HEK293 (cell line): ENCODE measurements at regions not wholly inside any gene's neighbourhood (a gene's known extent, or its start where the extent isn't known, plus 50 kb on each side); places are given as distances from the start of the nearest gene placed in this dataset.

Experiments
- CTCF ChIA-PET: fragments of 350-600 bp; formaldehyde crosslinking; extraction: SDS; loops from one replicate; lab custom pipeline; 2021; ENCODE audit warnings: antibody characterized with exemption; lab: Yijun Ruan, JAX
- POLR2A ChIA-PET: fragments of 300-600 bp; formaldehyde crosslinking; extraction: SDS; loops from one replicate; lab custom pipeline; 2020; ENCODE audit warnings: antibody characterized with exemption, inconsistent platforms; lab: Yijun Ruan, JAX
- H3K27ac ChIP-seq: fragments of 200-500 bp; sonication (Bioruptor generic); 2 replicates; pipeline ENCODE4 v1.5.1; 2014; ENCODE audit warnings: low read depth, low read length, control low read depth, inconsistent platforms; ENCODE audit errors: extremely low read depth
- H3K36me3 ChIP-seq, 2 experiments: fragments of 200-500 bp in 1 of 2; sonication (Bioruptor generic) in 1 of 2; 1 replicate in 1 of 2; 2 replicates in 1 of 2; pipeline ENCODE4 v1.5.1; 2014 to 2017; ENCODE audit warnings: inconsistent platforms in 2 of 2, low read length in 2 of 2; ENCODE audit not compliant: control insufficient read depth in 2 of 2, insufficient read depth in 1 of 2
- H3K4me1 ChIP-seq: fragments of 200-500 bp; sonication (Bioruptor generic); 2 replicates; pipeline ENCODE4 v1.5.1; 2014; ENCODE audit warnings: mild to moderate bottlenecking, low read length, inconsistent platforms; ENCODE audit not compliant: control insufficient read depth, insufficient read depth
- H3K4me3 ChIP-seq: 2 replicates; pipeline ENCODE4 v1.5.1; 2011; ENCODE audit warnings: low read depth, mild to moderate bottlenecking, control low read depth, low read length, moderate library complexity
- H3K9me3 ChIP-seq: fragments of 200-500 bp; sonication (Bioruptor generic); 2 replicates; pipeline ENCODE4 v1.5.1; 2014; ENCODE audit warnings: low read depth, low read length, inconsistent platforms; ENCODE audit not compliant: control insufficient read depth, insufficient read depth
- OSR2 ChIP-seq: fragments of 450-650 bp; formaldehyde crosslinking; IDR thresholded peaks from 2 replicates; pipeline ENCODE4 v1.5.1; 2016; ENCODE audit warnings: missing biosample characterization, missing genetic modification characterization
- SALL2 ChIP-seq: fragments of 450-650 bp; formaldehyde crosslinking; IDR thresholded peaks from 2 replicates; pipeline ENCODE4 v1.5.0; 2017; ENCODE audit warnings: missing biosample characterization, mild to moderate bottlenecking, missing genetic modification characterization, borderline replicate concordance
- YY1 ChIP-seq: fragments of 450-650 bp; formaldehyde crosslinking; IDR thresholded peaks from 2 replicates; pipeline ENCODE4 v1.5.1; 2018; ENCODE audit warnings: missing biosample characterization, missing genetic modification characterization
- ZBTB1 ChIP-seq: fragments of 450-650 bp; formaldehyde crosslinking; IDR thresholded peaks from 2 replicates; pipeline ENCODE4 v1.5.1; 2016; ENCODE audit warnings: missing biosample characterization, missing genetic modification characterization
- ZNF121 ChIP-seq: fragments of 450-650 bp; formaldehyde crosslinking; IDR thresholded peaks from 2 replicates; pipeline ENCODE4 v1.5.1; 2016; ENCODE audit warnings: missing biosample characterization, missing genetic modification characterization
- ZNF133 ChIP-seq: fragments of 450-650 bp; formaldehyde crosslinking; IDR thresholded peaks from 2 replicates; pipeline ENCODE4 v1.5.1; 2016; ENCODE audit warnings: missing biosample characterization, missing genetic modification characterization
- ZNF146 ChIP-seq: fragments of 450-650 bp; formaldehyde crosslinking; IDR thresholded peaks from 2 replicates; pipeline ENCODE4 v1.5.1; 2016; ENCODE audit warnings: missing biosample characterization, missing genetic modification characterization
- ZNF155 ChIP-seq: fragments of 450-650 bp; formaldehyde crosslinking; IDR thresholded peaks from 2 replicates; pipeline ENCODE4 v1.5.1; 2016; ENCODE audit warnings: missing biosample characterization, missing genetic modification characterization
- ZNF184 ChIP-seq: fragments of 450-650 bp; IDR thresholded peaks from 2 replicates; pipeline ENCODE4 v1.5.1; 2018; ENCODE audit warnings: missing biosample characterization, mild to moderate bottlenecking, missing genetic modification characterization
- ZNF223 ChIP-seq: fragments of 450-650 bp; formaldehyde crosslinking; IDR thresholded peaks from 2 replicates; pipeline ENCODE4 v1.5.1; 2016; ENCODE audit warnings: missing biosample characterization, missing genetic modification characterization
- ZNF302 ChIP-seq: fragments of 450-650 bp; formaldehyde crosslinking; IDR thresholded peaks from 2 replicates; pipeline ENCODE4 v1.5.1; 2016; ENCODE audit warnings: missing biosample characterization, missing genetic modification characterization, low read depth
- ZNF341 ChIP-seq: fragments of 450-650 bp; formaldehyde crosslinking; IDR thresholded peaks from 2 replicates; pipeline ENCODE4; 2016; ENCODE audit warnings: low read depth, missing biosample characterization, missing genetic modification characterization
- ZNF366 ChIP-seq: fragments of 450-650 bp; formaldehyde crosslinking; conservative IDR thresholded peaks from 2 replicates; pipeline ENCODE4 v1.5.1; 2016; ENCODE audit warnings: missing biosample characterization, missing genetic modification characterization
- ZNF404 ChIP-seq: fragments of 450-650 bp; formaldehyde crosslinking; IDR thresholded peaks from 2 replicates; pipeline ENCODE4 v1.5.1; 2017; ENCODE audit warnings: missing biosample characterization, missing genetic modification characterization
- ZNF585B ChIP-seq: fragments of 450-650 bp; formaldehyde crosslinking; IDR thresholded peaks from 2 replicates; pipeline ENCODE4 v1.5.1; 2016; ENCODE audit warnings: missing biosample characterization, missing genetic modification characterization
- ZNF777 ChIP-seq: fragments of 450-650 bp; formaldehyde crosslinking; IDR thresholded peaks from 2 replicates; pipeline ENCODE4 v1.5.1; 2017; ENCODE audit warnings: missing biosample characterization, missing genetic modification characterization, borderline replicate concordance
- ZNF837 ChIP-seq: fragments of 450-650 bp; formaldehyde crosslinking; IDR thresholded peaks from 2 replicates; pipeline ENCODE4 v1.5.1; 2016; ENCODE audit warnings: missing biosample characterization, missing genetic modification characterization
- ZSCAN30 ChIP-seq: fragments of 450-650 bp; IDR thresholded peaks from 2 replicates; pipeline ENCODE4 v1.5.1; 2018; ENCODE audit warnings: missing biosample characterization, mild to moderate bottlenecking, missing genetic modification characterization, moderate library complexity
- TF ChIP-seq, protein P1 (sequence below): fragments of 450-650 bp; formaldehyde crosslinking; IDR thresholded peaks from 2 replicates; pipeline ENCODE4 v1.5.1; 2016; ENCODE audit warnings: missing biosample characterization, missing genetic modification characterization
- TF ChIP-seq, protein P2 (sequence below): fragments of 450-650 bp; formaldehyde crosslinking; IDR thresholded peaks from 2 replicates; pipeline ENCODE4 v1.5.1; 2016; ENCODE audit warnings: missing biosample characterization, missing genetic modification characterization
- TF ChIP-seq, protein P3 (sequence below): fragments of 450-650 bp; formaldehyde crosslinking; IDR thresholded peaks from 2 replicates; pipeline ENCODE4 v1.5.1; 2016; ENCODE audit warnings: missing biosample characterization, missing genetic modification characterization
- TF ChIP-seq, protein P4 (sequence below): fragments of 450-650 bp; formaldehyde crosslinking; IDR thresholded peaks from 2 replicates; pipeline ENCODE4 v1.5.1; 2016; ENCODE audit warnings: missing biosample characterization, missing genetic modification characterization
- TF ChIP-seq, protein P5 (sequence below): fragments of 450-650 bp; formaldehyde crosslinking; IDR thresholded peaks from 2 replicates; pipeline ENCODE4 v1.5.1; 2016; ENCODE audit warnings: missing biosample characterization, missing genetic modification characterization
- TF ChIP-seq, protein P6 (sequence below): fragments of 450-650 bp; formaldehyde crosslinking; IDR thresholded peaks from 2 replicates; pipeline ENCODE4 v1.5.1; 2017; ENCODE audit warnings: missing biosample characterization, missing genetic modification characterization
- TF ChIP-seq, protein P7 (sequence below): fragments of 450-650 bp; formaldehyde crosslinking; conservative IDR thresholded peaks from 2 replicates; pipeline ENCODE4 v1.5.1; 2016; ENCODE audit warnings: low read depth, missing biosample characterization, missing genetic modification characterization

DNA sequence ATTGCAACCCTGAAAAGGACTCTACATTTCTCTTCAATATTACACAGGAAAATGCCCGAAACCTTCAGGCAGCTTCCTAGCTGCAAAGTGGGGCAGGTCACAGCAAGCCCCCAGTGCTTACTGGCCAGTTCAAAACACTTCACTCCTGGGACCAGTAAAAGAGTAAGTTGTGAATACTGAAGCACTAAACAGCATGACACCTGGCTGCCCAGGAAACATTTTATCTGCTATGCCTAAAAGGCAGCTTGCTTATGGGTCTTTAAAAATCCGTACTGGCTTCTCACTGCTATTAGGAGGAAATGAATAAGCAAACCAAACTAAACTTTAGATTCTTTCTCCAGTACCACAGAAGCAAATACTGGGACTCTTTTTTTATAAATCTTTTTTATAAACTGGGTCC lies 457.9 kb upstream of the ALCAM start (continued):
- TF ChIP-seq, protein P1, sequence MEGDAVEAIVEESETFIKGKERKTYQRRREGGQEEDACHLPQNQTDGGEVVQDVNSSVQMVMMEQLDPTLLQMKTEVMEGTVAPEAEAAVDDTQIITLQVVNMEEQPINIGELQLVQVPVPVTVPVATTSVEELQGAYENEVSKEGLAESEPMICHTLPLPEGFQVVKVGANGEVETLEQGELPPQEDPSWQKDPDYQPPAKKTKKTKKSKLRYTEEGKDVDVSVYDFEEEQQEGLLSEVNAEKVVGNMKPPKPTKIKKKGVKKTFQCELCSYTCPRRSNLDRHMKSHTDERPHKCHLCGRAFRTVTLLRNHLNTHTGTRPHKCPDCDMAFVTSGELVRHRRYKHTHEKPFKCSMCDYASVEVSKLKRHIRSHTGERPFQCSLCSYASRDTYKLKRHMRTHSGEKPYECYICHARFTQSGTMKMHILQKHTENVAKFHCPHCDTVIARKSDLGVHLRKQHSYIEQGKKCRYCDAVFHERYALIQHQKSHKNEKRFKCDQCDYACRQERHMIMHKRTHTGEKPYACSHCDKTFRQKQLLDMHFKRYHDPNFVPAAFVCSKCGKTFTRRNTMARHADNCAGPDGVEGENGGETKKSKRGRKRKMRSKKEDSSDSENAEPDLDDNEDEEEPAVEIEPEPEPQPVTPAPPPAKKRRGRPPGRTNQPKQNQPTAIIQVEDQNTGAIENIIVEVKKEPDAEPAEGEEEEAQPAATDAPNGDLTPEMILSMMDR (tag by site-specific recombination) = no peak
- TF ChIP-seq ZBTB1 = no peak
- TF ChIP-seq, protein P2, sequence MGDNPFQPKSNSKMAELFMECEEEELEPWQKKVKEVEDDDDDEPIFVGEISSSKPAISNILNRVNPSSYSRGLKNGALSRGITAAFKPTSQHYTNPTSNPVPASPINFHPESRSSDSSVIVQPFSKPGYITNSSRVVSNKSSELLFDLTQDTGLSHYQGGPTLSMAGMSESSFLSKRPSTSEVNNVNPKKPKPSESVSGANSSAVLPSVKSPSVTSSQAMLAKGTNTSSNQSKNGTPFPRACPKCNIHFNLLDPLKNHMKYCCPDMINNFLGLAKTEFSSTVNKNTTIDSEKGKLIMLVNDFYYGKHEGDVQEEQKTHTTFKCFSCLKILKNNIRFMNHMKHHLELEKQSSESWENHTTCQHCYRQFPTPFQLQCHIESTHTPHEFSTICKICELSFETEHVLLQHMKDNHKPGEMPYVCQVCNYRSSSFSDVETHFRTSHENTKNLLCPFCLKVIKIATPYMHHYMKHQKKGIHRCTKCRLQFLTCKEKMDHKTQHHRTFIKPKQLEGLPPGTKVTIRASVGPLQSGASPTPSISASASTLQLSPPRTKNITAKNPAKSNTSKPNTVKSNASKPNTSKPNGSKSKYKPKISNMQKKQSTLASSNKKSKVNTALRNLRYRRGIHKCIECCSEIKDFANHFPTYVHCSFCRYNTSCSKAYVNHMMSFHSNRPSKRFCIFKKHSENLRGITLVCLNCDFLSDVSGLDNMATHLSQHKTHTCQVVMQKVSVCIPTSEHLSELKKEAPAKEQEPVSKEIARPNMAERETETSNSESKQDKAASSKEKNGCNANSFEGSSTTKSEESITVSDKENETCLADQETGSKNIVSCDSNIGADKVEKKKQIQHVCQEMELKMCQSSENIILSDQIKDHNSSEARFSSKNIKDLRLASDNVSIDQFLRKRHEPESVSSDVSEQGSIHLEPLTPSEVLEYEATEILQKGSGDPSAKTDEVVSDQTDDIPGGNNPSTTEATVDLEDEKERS (tag by site-specific recombination) = no peak
- TF ChIP-seq OSR2 (tag by site-specific recombination) = no peak
- TF ChIP-seq SALL2 (tag by site-specific recombination) = no peak
- TF ChIP-seq ZNF585B = no peak
- TF ChIP-seq ZNF146 = no peak

DNA sequence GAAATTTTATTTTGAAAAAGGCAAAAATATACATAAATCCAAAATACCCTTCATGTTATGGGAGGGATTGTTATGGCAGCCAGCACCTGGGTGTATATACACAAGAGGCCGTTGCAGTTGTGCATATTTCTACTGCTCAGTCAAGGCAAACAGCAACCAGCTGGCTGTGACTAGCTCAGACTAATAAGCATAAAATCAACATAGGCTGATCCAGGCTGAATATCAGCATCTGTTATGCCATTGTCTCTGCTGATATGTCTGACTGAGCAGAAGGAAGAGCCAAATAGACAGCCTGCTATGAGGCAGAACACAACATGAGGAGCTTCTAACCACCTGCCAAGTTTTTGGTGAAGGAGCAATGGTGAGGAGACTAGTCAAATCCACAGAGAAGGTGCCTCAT lies 457.5 kb upstream of the ALCAM start:
- POLR2A ChIA-PET = no interaction called here
- Histone ChIP-seq H3K36me3 (no peaks in the 10 kb centered on the region), H3K4me3 (no peak overlapping the region), H3K27ac (no peak overlapping the region), H3K4me1 (no peaks in the 10 kb centered on the region), H3K9me3 (no peaks in the 10 kb centered on the region)
- CTCF ChIA-PET = interaction anchor here (0.6 kb wide), 1 partner anchor 1802 kb away, joined by 4 read pairs; no protein-coding TSS in a partner anchor
- TF ChIP-seq, protein P3, sequence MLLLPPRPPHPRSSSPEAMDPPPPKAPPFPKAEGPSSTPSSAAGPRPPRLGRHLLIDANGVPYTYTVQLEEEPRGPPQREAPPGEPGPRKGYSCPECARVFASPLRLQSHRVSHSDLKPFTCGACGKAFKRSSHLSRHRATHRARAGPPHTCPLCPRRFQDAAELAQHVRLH (tag by site-specific recombination) = no peak
- TF ChIP-seq ZSCAN30 (tag by site-specific recombination) (no peak), ZNF184 (tag by site-specific recombination) (no peak), ZNF155 (no peak), ZNF837 (tag by site-specific recombination) (no peak), YY1 (no peak), ZNF777 (tag by site-specific recombination) (no peak), ZNF341 (tag by site-specific recombination) (no peak), ZNF223 (tag by site-specific recombination) (no peak), ZNF366 (no peak), ZNF302 (no peak), ZNF133 (tag by site-specific recombination) (no peak), ZNF404 (tag by site-specific recombination) (no peak), ZNF121 (no peak)
- TF ChIP-seq, protein P4, sequence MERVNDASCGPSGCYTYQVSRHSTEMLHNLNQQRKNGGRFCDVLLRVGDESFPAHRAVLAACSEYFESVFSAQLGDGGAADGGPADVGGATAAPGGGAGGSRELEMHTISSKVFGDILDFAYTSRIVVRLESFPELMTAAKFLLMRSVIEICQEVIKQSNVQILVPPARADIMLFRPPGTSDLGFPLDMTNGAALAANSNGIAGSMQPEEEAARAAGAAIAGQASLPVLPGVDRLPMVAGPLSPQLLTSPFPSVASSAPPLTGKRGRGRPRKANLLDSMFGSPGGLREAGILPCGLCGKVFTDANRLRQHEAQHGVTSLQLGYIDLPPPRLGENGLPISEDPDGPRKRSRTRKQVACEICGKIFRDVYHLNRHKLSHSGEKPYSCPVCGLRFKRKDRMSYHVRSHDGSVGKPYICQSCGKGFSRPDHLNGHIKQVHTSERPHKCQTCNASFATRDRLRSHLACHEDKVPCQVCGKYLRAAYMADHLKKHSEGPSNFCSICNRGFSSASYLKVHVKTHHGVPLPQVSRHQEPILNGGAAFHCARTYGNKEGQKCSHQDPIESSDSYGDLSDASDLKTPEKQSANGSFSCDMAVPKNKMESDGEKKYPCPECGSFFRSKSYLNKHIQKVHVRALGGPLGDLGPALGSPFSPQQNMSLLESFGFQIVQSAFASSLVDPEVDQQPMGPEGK (tag by site-specific recombination) = no peak
- TF ChIP-seq, protein P5, sequence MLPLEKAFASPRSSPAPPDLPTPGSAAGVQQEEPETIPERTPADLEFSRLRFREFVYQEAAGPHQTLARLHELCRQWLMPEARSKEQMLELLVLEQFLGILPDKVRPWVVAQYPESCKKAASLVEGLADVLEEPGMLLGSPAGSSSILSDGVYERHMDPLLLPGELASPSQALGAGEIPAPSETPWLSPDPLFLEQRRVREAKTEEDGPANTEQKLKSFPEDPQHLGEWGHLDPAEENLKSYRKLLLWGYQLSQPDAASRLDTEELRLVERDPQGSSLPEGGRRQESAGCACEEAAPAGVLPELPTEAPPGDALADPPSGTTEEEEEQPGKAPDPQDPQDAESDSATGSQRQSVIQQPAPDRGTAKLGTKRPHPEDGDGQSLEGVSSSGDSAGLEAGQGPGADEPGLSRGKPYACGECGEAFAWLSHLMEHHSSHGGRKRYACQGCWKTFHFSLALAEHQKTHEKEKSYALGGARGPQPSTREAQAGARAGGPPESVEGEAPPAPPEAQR (tag by site-specific recombination) = no peak
- TF ChIP-seq, protein P6, sequence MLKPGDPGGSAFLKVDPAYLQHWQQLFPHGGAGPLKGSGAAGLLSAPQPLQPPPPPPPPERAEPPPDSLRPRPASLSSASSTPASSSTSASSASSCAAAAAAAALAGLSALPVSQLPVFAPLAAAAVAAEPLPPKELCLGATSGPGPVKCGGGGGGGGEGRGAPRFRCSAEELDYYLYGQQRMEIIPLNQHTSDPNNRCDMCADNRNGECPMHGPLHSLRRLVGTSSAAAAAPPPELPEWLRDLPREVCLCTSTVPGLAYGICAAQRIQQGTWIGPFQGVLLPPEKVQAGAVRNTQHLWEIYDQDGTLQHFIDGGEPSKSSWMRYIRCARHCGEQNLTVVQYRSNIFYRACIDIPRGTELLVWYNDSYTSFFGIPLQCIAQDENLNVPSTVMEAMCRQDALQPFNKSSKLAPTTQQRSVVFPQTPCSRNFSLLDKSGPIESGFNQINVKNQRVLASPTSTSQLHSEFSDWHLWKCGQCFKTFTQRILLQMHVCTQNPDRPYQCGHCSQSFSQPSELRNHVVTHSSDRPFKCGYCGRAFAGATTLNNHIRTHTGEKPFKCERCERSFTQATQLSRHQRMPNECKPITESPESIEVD = no peak
- TF ChIP-seq, protein P7, sequence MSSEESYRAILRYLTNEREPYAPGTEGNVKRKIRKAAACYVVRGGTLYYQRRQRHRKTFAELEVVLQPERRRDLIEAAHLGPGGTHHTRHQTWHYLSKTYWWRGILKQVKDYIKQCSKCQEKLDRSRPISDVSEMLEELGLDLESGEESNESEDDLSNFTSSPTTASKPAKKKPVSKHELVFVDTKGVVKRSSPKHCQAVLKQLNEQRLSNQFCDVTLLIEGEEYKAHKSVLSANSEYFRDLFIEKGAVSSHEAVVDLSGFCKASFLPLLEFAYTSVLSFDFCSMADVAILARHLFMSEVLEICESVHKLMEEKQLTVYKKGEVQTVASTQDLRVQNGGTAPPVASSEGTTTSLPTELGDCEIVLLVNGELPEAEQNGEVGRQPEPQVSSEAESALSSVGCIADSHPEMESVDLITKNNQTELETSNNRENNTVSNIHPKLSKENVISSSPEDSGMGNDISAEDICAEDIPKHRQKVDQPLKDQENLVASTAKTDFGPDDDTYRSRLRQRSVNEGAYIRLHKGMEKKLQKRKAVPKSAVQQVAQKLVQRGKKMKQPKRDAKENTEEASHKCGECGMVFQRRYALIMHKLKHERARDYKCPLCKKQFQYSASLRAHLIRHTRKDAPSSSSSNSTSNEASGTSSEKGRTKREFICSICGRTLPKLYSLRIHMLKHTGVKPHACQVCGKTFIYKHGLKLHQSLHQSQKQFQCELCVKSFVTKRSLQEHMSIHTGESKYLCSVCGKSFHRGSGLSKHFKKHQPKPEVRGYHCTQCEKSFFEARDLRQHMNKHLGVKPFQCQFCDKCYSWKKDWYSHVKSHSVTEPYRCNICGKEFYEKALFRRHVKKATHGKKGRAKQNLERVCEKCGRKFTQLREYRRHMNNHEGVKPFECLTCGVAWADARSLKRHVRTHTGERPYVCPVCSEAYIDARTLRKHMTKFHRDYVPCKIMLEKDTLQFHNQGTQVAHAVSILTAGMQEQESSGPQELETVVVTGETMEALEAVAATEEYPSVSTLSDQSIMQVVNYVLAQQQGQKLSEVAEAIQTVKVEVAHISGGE = no peak
